Esophagus muscularis mucosa (tissue), 3 donors: ENCODE measurements at regions not wholly inside any gene's neighbourhood (a gene's known extent, or its start where the extent isn't known, plus 50 kb on each side); places are given as distances from the start of the nearest gene placed in this dataset.

Experiments
- CTCF ChIP-seq, 3 experiments: fragments of 200-600 bp in 2 of 3; fragments of 450-650 bp in 1 of 3; sonication (generic) in 2 of 3; IDR thresholded peaks; one replicate each; pipeline ENCODE4 v1.5.1; 2017 to 2019; ENCODE audit warnings: antibody characterized with exemption in 3 of 3, mild to moderate bottlenecking in 2 of 3, moderate library complexity in 1 of 3
- POLR2AphosphoS5 ChIP-seq, 2 donors: sonication (generic); formaldehyde crosslinking; IDR thresholded peaks; one replicate each; pipeline ENCODE4 v1.6.1; 2017; ENCODE audit warnings: antibody characterized with exemption in 2 of 2

- TF ChIP-seq CTCF (IDR thresholded peaks at IDR 0.05) (no peak), POLR2AphosphoS5 (IDR thresholded peaks at IDR 0.05) (no peak)
Measured at GRCh38 chr5:106241409-106241808, 1429.3 kb downstream of the EFNA5 start.
